OCI-LY7 (cell line): ENCODE measurements at regions not wholly inside any gene's neighbourhood (a gene's known extent, or its start where the extent isn't known, plus 50 kb on each side); places are given as distances from the start of the nearest gene placed in this dataset.

Experiments used
- BruUV-seq: library from RNA; stranded (reverse); fragments of 400-500 nt; replicated peaks from 2 replicates; lab custom pipeline; 2021; lab: Mats Ljungman, UMichigan
- CTCF ChIA-PET: fragments of 300-600 bp; sonication (Branson Sonifier 250); formaldehyde crosslinking; loops from one replicate; lab custom pipeline; 2022; ENCODE audit warnings: antibody characterized with exemption; ENCODE audit not compliant: unreplicated experiment; lab: Charles Lee
- POLR2A ChIA-PET: fragments of 300-600 bp; sonication (Branson Sonifier 250); formaldehyde crosslinking; loops from one replicate; lab custom pipeline; 2022; ENCODE audit warnings: antibody characterized with exemption; lab: Charles Lee
- DNase-seq: peaks from one replicate; pipeline ENCODE4 v3.0.0-alpha.2; 2015; ENCODE audit warnings: low spot score
- H2AFZ ChIP-seq: fragments of 200-600 bp; sonication (generic), shearing (Covaris generic); 2 replicates; pipeline ENCODE4 v1.6.1; 2014; ENCODE audit warnings: mild to moderate bottlenecking, antibody characterized with exemption, low read length, moderate library complexity
- H3K27ac ChIP-seq: fragments of 200-600 bp; sonication (generic); 2 replicates; pipeline ENCODE4 v1.5.1; 2014; ENCODE audit warnings: mixed run types, low read depth, mild to moderate bottlenecking, moderate library complexity, low read length, inconsistent platforms; ENCODE audit not compliant: poor library complexity, severe bottlenecking
- H3K36me3 ChIP-seq: fragments of 200-600 bp; sonication (generic); 2 replicates; pipeline ENCODE4 v1.6.1; 2014; ENCODE audit warnings: mild to moderate bottlenecking, antibody characterized with exemption, low read length, moderate library complexity, mixed read lengths; ENCODE audit not compliant: insufficient read depth
- H3K4me1 ChIP-seq: fragments of 200-600 bp; sonication (generic); 2 replicates; pipeline ENCODE4 v1.5.1; 2014; ENCODE audit warnings: mild to moderate bottlenecking, low read length; ENCODE audit not compliant: insufficient read depth, poor library complexity, severe bottlenecking
- H3K4me2 ChIP-seq: fragments of 200-600 bp; sonication (generic); 2 replicates; pipeline ENCODE4 v1.6.1; 2014; ENCODE audit warnings: mild to moderate bottlenecking, low read length
- H3K4me3 ChIP-seq: fragments of 200-600 bp; sonication (generic); 2 replicates; pipeline ENCODE4 v1.5.1; 2014; ENCODE audit warnings: mild to moderate bottlenecking, low read depth, low read length; ENCODE audit not compliant: poor library complexity, severe bottlenecking
- H3K79me2 ChIP-seq: fragments of 200-600 bp; sonication (generic); 2 replicates; pipeline ENCODE4 v1.6.1; 2016; ENCODE audit warnings: low read depth, mild to moderate bottlenecking, low read length, moderate library complexity, mixed read lengths; ENCODE audit not compliant: insufficient read depth
- H3K9me2 ChIP-seq: fragments of 200-600 bp; sonication (generic); 2 replicates; pipeline ENCODE4 v1.6.1; 2016; ENCODE audit warnings: mild to moderate bottlenecking, low read length, mixed read lengths; ENCODE audit not compliant: insufficient read depth
- H3K9me3 ChIP-seq: fragments of 200-600 bp; sonication (generic); 2 replicates; pipeline ENCODE4 v1.6.1; 2014; ENCODE audit warnings: mild to moderate bottlenecking, mixed run types, low read length, mixed read lengths
- H4K20me1 ChIP-seq: fragments of 200-600 bp; sonication (generic); 2 replicates; pipeline ENCODE4 v1.6.1; 2014; ENCODE audit warnings: mild to moderate bottlenecking, antibody characterized with exemption, low read length, moderate library complexity, mixed read lengths; ENCODE audit not compliant: insufficient read depth
- CTCF ChIP-seq: fragments of 200-600 bp; sonication (generic); conservative IDR thresholded peaks from 2 replicates; pipeline ENCODE4 v1.5.1; 2014; ENCODE audit warnings: mild to moderate bottlenecking, antibody characterized with exemption, low read length, moderate library complexity, mixed read lengths
- EZH2phosphoT487 ChIP-seq: fragments of 200-600 bp; sonication (generic); IDR thresholded peaks from 2 replicates; pipeline ENCODE4 v1.6.1; 2018; ENCODE audit warnings: low read depth, borderline replicate concordance, mild to moderate bottlenecking, mixed run types, antibody characterized with exemption, low read length, moderate library complexity, mixed read lengths
- intact Hi-C: fragments of 100-400 bp; cut with micrococcal nuclease; formaldehyde crosslinking; loops from one replicate; pipeline ENCODE4 v1.10.0; 2022; ENCODE audit not compliant: unreplicated experiment

GRCh38 chr3:72022027-72022426, 237.1 kb upstream of the PROK2 start:
- no peak for DNase-seq
- TF ChIP-seq EZH2phosphoT487, result no peak
- TF ChIP-seq CTCF, result no peak
- Histone ChIP-seq H3K4me2 (no peak overlapping the region), H4K20me1 (no peaks in the 10 kb centered on the region), H3K4me3 (no peak overlapping the region), H2AFZ (no peak overlapping the region), H3K79me2 (no peaks in the 10 kb centered on the region), H3K9me2 (no peaks in the 10 kb centered on the region), H3K27ac (no peak overlapping the region), H3K36me3 (no peaks in the 10 kb centered on the region), H3K9me3 (no peaks in the 10 kb centered on the region), H3K4me1 (peaks cover 9% of the 10 kb centered on the region)
- ChIA-PET CTCF (no interaction called here), POLR2A (interaction anchor here (0.6 to 1.4 kb wide), 4 partner anchors 21 to 84 kb away, joined by 3 to 4 read pairs (median 3); no protein-coding TSS in a partner anchor)
- intact Hi-C loops, result no loop called here
- no TSS peak for BruUV-seq

GRCh38 chr3:72021531-72021930, 236.6 kb upstream of the PROK2 start:
- TF ChIP-seq EZH2phosphoT487, result no peak
- no peak for TF ChIP-seq CTCF
- no TSS peak for BruUV-seq
- no peak overlapping the region for H2AFZ ChIP-seq
- no peak overlapping the region for H3K4me2 ChIP-seq
- no peaks in the 10 kb centered on the region for H4K20me1 ChIP-seq
- no peak overlapping the region for H3K4me3 ChIP-seq
- ChIA-PET CTCF (no interaction called here), POLR2A (interaction anchor here (1.0 to 1.4 kb wide), 2 partner anchors 21 to 52 kb away, joined by 3 to 4 read pairs; no protein-coding TSS in a partner anchor)
- peaks cover 9% of the 10 kb centered on the region for H3K4me1 ChIP-seq
- H3K9me2 ChIP-seq, result no peaks in the 10 kb centered on the region
- no peak for DNase-seq
- no peaks in the 10 kb centered on the region for H3K9me3 ChIP-seq
- H3K79me2 ChIP-seq, result no peaks in the 10 kb centered on the region
- intact Hi-C loops, result no loop called here
- no peak overlapping the region for H3K27ac ChIP-seq
- no peaks in the 10 kb centered on the region for H3K36me3 ChIP-seq

GRCh38 chr3:72018343-72018984, 233.5 kb upstream of the PROK2 start:
- H3K4me2 ChIP-seq, result no peak overlapping the region
- CTCF ChIA-PET, result no interaction called here
- no peak overlapping the region for H3K4me3 ChIP-seq
- DNase-seq, result no peak
- H3K9me2 ChIP-seq, result no peaks in the 10 kb centered on the region
- no peaks in the 10 kb centered on the region for H4K20me1 ChIP-seq
- POLR2A ChIA-PET, result interaction anchor here (0.6 to 2.3 kb wide), 6 partner anchors 9 to 484 kb away, joined by 3 to 9 read pairs (median 4); no protein-coding TSS in a partner anchor
- H3K4me1 ChIP-seq, result peaks cover 9% of the 10 kb centered on the region
- no peak overlapping the region for H3K27ac ChIP-seq
- no peak overlapping the region for H2AFZ ChIP-seq
- H3K9me3 ChIP-seq, result no peaks in the 10 kb centered on the region
- BruUV-seq, result no TSS peak
- no peaks in the 10 kb centered on the region for H3K79me2 ChIP-seq
- intact Hi-C loops, result no loop called here
- TF ChIP-seq CTCF (no peak), EZH2phosphoT487 (no peak)
- no peaks in the 10 kb centered on the region for H3K36me3 ChIP-seq
